Activated B cell treated with CpG ODN at 0.5 μM for 24 hours (primary cell): ENCODE measurements at regions not wholly inside any gene's neighbourhood (a gene's known extent, or its start where the extent isn't known, plus 50 kb on each side); places are given as distances from the start of the nearest gene placed in this dataset.

ENCODE experiments used
- ATAC-seq: fragments of 200-7000 bp; cut with Tn5 transposase; one replicate; pipeline ENCODE4 v1.10.0; 2021; ENCODE audit warnings: low read depth, mild to moderate bottlenecking, moderate library complexity
- CTCF ChIA-PET: fragments of 350-600 bp; sonication (Branson Sonifier 250); formaldehyde crosslinking; loops from one replicate; lab custom pipeline; 2021; ENCODE audit warnings: antibody characterized with exemption; lab: Charles Lee
- POLR2A ChIA-PET: fragments of 350-600 bp; sonication (Branson Sonifier 250); formaldehyde crosslinking; loops from one replicate; lab custom pipeline; 2021; ENCODE audit warnings: antibody characterized with exemption; lab: Charles Lee
- DNase-seq: peaks from one replicate; pipeline ENCODE4 v3.0.0; 2022
- H3K27ac Mint-ChIP-seq: one replicate; pipeline ENCODE4 v1.8.0; 2020; ENCODE audit warnings: mixed read lengths
- H3K27me3 Mint-ChIP-seq: one replicate; pipeline ENCODE4 v1.8.0; 2021; ENCODE audit warnings: mixed read lengths
- H3K36me3 Mint-ChIP-seq: one replicate; pipeline ENCODE4 v1.8.0; 2021; ENCODE audit warnings: low read depth, mixed read lengths
- H3K4me1 Mint-ChIP-seq: one replicate; pipeline ENCODE4 v1.8.0; 2021; ENCODE audit warnings: mixed read lengths
- H3K4me3 Mint-ChIP-seq: one replicate; pipeline ENCODE4 v1.8.0; 2020; ENCODE audit warnings: mild to moderate bottlenecking, mixed read lengths
- H3K9me3 Mint-ChIP-seq: one replicate; pipeline ENCODE4 v1.8.0; 2020; ENCODE audit warnings: mixed read lengths
- intact Hi-C: fragments of 100-400 bp; cut with micrococcal nuclease; formaldehyde crosslinking; loops from one replicate; pipeline ENCODE4 v1.15.1; 2024
- TF ChIP-seq, protein P1 (sequence below): fragments of 200-600 bp; IDR thresholded peaks from one replicate; pipeline ENCODE4 v1.8.0; 2022; ENCODE audit warnings: antibody characterized with exemption, mild to moderate bottlenecking

DNA sequence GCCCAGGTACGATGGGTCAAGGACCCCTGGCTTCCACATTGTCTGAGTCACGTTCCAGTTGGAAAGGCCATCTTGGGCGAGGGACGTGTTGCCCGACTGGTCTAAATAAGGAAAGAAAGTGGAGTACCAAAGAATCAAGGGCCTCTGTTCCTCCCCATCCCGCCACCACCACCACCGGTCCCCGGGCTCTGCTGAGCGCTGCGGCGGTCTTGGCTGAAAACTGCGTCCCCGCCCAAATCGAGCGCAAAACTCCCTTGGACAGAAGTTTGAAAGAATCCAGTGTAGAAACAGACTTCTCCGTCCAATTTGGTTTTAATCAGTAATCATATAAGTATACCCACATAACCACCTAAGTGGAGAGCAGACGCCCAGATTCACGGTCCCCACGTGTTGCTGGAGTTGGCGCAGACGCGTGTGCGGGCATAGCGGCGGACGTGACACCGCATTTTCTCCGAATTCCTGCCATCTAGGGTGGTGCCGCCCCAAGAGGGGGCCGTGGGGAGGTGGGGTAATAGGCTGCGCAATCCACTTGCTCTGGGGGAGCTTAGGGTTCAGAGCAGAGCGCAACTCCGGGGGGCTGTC lies 243.8 kb upstream of the TOPAZ1 start:
- no peaks in the 10 kb centered on the region for H3K36me3 Mint-ChIP-seq
- peaks cover 46% of the 10 kb centered on the region for H3K4me1 Mint-ChIP-seq
- peak overlapping the region; percentile 59 for H3K27ac Mint-ChIP-seq
- ChIA-PET POLR2A (interaction anchor here (0.6 to 1.2 kb wide), 3 partner anchors 16 to 90 kb away, joined by 3 to 4 read pairs (median 4); no protein-coding TSS in a partner anchor), CTCF (interaction anchor here (1.0 to 3.3 kb wide), 3 partner anchors 80 to 201 kb away, joined by 3 to 20 read pairs (median 8); no protein-coding TSS in a partner anchor)
- TF ChIP-seq, protein P1, sequence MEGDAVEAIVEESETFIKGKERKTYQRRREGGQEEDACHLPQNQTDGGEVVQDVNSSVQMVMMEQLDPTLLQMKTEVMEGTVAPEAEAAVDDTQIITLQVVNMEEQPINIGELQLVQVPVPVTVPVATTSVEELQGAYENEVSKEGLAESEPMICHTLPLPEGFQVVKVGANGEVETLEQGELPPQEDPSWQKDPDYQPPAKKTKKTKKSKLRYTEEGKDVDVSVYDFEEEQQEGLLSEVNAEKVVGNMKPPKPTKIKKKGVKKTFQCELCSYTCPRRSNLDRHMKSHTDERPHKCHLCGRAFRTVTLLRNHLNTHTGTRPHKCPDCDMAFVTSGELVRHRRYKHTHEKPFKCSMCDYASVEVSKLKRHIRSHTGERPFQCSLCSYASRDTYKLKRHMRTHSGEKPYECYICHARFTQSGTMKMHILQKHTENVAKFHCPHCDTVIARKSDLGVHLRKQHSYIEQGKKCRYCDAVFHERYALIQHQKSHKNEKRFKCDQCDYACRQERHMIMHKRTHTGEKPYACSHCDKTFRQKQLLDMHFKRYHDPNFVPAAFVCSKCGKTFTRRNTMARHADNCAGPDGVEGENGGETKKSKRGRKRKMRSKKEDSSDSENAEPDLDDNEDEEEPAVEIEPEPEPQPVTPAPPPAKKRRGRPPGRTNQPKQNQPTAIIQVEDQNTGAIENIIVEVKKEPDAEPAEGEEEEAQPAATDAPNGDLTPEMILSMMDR: no peak
- no peak for DNase-seq
- no peaks in the 10 kb centered on the region for H3K9me3 Mint-ChIP-seq
- intact Hi-C loops: loop anchor here (1.0 to 5.0 kb wide), 7 partner anchors 25 to 376 kb away; partner anchors contain the start of genes ABHD5 and ANO10
- no peak for ATAC-seq
- peaks cover 63% of the 10 kb centered on the region for H3K27me3 Mint-ChIP-seq
- H3K4me3 Mint-ChIP-seq: peak overlapping the region; percentile 89

DNA sequence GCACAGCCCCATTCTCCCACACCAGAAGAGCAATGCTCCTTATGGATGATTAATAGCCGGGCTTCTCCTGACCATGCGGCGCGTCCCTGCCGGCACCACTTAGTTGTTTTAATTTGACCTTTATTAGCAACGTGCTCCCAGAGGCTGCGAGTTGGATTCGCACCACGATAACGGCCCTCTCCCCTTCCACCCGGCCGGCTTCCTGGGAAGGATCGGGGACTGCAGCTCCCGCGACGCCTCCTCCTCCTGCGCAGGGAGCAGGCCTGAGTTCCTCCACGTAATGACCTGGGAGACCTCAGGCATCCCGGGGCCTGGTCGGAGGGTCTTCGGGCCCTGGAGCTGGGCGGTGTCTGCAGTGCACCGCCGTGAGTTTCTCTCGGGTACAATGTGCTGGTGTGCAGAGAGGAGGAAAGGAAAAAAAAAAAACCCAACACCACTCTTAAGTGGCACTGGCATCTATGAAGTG lies 243.3 kb upstream of the TOPAZ1 start:
- Mint-ChIP-seq H3K27me3 (peaks cover 57% of the 10 kb centered on the region), H3K27ac (peak overlapping the region; percentile 59), H3K36me3 (no peaks in the 10 kb centered on the region), H3K9me3 (no peaks in the 10 kb centered on the region), H3K4me3 (peak overlapping the region; percentile 89), H3K4me1 (peaks cover 48% of the 10 kb centered on the region)
- DNase-seq: no peak
- intact Hi-C loops: loop anchor here (1.0 to 5.0 kb wide), 2 partner anchors 48 to 376 kb away; partner anchors contain the start of gene ANO10
- CTCF ChIA-PET: interaction anchor here (1.0 kb wide), 1 partner anchor 79 kb away, joined by 3 read pairs; no protein-coding TSS in a partner anchor
- ATAC-seq: peak; percentile 26
- TF ChIP-seq, protein P1: no peak
- POLR2A ChIA-PET: interaction anchor here (0.6 to 1.2 kb wide), 2 partner anchors 15 to 47 kb away, joined by 3 to 4 read pairs; no protein-coding TSS in a partner anchor

DNA sequence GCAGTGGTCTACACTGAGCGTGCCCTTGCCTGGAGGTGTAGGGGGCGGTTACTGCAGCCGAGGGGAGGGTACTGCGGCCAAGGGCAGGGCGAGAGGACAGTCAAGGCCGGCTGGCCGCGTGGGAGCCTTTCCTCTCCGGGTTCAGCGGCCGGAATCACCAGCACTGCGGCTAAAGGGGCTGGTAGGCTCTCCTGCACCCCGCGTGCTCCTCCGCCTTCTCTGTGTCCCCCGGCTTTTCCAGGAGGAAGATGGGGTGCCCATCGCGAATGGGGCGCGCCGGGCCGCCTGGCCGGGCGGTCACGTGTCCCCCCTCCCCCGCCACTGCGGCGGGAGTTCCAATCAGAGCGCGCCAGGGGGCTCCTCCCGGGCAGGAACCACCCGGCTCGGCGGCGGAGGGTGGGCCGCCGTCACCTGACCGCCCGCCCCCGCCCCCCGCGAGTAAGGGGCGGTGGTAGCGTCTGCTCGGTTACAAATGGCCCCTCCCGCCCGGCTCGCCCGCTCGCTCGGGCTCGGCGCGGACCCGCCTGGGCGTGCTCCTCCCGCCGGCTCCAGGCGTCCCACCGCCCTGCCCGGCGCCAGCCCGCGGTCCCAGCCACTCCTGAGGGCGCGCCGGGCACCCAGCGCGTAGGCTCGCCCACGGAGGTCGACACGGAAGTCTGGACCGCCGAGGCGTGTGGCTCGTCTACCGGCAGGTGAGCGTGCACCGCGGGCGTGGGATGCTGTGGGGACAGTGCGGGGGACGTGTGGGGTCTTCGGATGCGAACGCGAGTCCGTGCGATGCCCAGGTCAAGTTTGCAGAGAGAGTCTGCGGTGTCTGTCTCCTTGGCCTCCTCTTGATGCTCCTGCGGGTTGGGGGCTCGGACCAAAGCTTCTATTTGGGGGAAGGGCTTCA lies 242.6 kb upstream of the TOPAZ1 start:
- ChIA-PET CTCF (interaction anchor here (1.0 kb wide), 1 partner anchor 78 kb away, joined by 3 read pairs; no protein-coding TSS in a partner anchor), POLR2A (interaction anchor here (0.6 kb wide), 1 partner anchor 14 kb away, joined by 3 read pairs; no protein-coding TSS in a partner anchor)
- peaks cover 46% of the 10 kb centered on the region for H3K4me1 Mint-ChIP-seq
- intact Hi-C loops: loop anchor here (1.0 to 5.0 kb wide), 2 partner anchors 47 to 377 kb away; partner anchors contain the start of gene ANO10
- no peaks in the 10 kb centered on the region for H3K9me3 Mint-ChIP-seq
- DNase-seq (peak; percentile 48), ATAC-seq (peak; percentile 45)
- peaks cover 51% of the 10 kb centered on the region for H3K27me3 Mint-ChIP-seq
- peak overlapping the region; percentile 89 for H3K4me3 Mint-ChIP-seq
- H3K27ac Mint-ChIP-seq: peak overlapping the region; percentile 66
- no peaks in the 10 kb centered on the region for H3K36me3 Mint-ChIP-seq
- TF ChIP-seq, protein P1: no peak

DNA sequence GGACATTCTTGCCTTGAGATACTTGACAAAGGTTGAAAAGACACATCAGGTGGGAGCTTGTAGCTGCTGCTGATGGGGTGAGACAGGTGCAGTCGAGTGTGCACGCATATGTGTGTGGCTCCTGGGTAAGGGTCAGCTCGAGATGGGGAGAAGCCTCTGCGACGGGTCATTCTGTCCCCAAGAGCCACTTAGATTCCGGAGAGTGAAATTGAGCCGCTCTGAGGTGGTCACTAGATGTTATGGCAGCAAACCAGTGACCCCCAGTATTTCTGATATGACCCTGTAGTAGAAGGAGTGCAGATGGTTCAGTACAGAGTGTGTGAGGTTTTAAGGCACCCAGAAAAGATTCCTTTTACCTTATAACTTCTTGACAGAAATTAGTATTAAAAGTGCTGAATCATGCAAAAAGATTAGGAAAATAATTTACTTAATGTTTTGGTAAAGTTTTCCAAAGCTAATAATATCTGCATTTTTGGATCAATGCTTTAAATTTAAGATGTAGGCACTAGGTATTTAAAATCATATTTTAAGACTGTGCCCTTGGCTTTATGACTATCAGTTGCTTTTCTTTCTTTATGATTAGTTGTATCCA lies 241.9 kb upstream of the TOPAZ1 start:
- TF ChIP-seq, protein P1: no peak
- H3K9me3 Mint-ChIP-seq: no peaks in the 10 kb centered on the region
- intact Hi-C loops: loop anchor here (5.0 kb wide), 1 partner anchor 378 kb away; the partner anchor contains the start of gene ANO10
- H3K4me1 Mint-ChIP-seq: peaks cover 45% of the 10 kb centered on the region
- H3K27ac Mint-ChIP-seq: peak overlapping the region; percentile 66
- POLR2A ChIA-PET: no interaction called here
- DNase-seq (no peak), ATAC-seq (no peak)
- H3K36me3 Mint-ChIP-seq: no peaks in the 10 kb centered on the region
- CTCF ChIA-PET: no interaction called here
- peaks cover 50% of the 10 kb centered on the region for H3K27me3 Mint-ChIP-seq
- H3K4me3 Mint-ChIP-seq: peak overlapping the region; percentile 78
